H9 (cell line): ENCODE measurements at regions not wholly inside any gene's neighbourhood (a gene's known extent, or its start where the extent isn't known, plus 50 kb on each side); places are given as distances from the start of the nearest gene placed in this dataset.
A peak's percentile ranks its signal among the peaks of the same experiment; 100 is the strongest.

Experiments used
- DNase-seq: peaks from one replicate; pipeline ENCODE4 v3.0.0-alpha.2; 2017
- H2AFZ ChIP-seq: one replicate; pipeline ENCODE4 v1.6.1; 2013; ENCODE audit warnings: mild to moderate bottlenecking, low read length, control low read depth, moderate library complexity
- H2AK5ac ChIP-seq: 2 replicates; pipeline ENCODE4 v1.6.1; 2013; ENCODE audit warnings: low read length, control low read depth, mixed read lengths; ENCODE audit not compliant: insufficient read length
- H2BK120ac ChIP-seq: one replicate; pipeline ENCODE4 v1.6.1; 2013; ENCODE audit warnings: low read depth, mild to moderate bottlenecking, low read length, control low read depth, inconsistent platforms; ENCODE audit not compliant: poor library complexity, severe bottlenecking
- H2BK12ac ChIP-seq: 2 replicates; pipeline ENCODE4 v1.6.1; 2013; ENCODE audit warnings: low read length, control low read depth, mixed read lengths, low read depth; ENCODE audit not compliant: insufficient read length
- H2BK15ac ChIP-seq: 2 replicates; pipeline ENCODE4 v1.6.1; 2013; ENCODE audit warnings: low read depth, low read length, control low read depth
- H2BK20ac ChIP-seq: one replicate; pipeline ENCODE4 v1.6.1; 2013; ENCODE audit warnings: low read depth, mild to moderate bottlenecking, low read length, control low read depth, inconsistent platforms; ENCODE audit not compliant: poor library complexity, severe bottlenecking
- H2BK5ac ChIP-seq: 2 replicates; pipeline ENCODE4 v1.6.1; 2013; ENCODE audit warnings: low read length, control low read depth, mixed read lengths; ENCODE audit not compliant: insufficient read length
- H3K14ac ChIP-seq: 2 replicates; pipeline ENCODE4 v1.6.1; 2013; ENCODE audit warnings: low read length, control low read depth; ENCODE audit not compliant: insufficient read depth
- H3K18ac ChIP-seq: 2 replicates; pipeline ENCODE4 v1.6.1; 2013; ENCODE audit warnings: low read depth, mild to moderate bottlenecking, mixed read lengths, low read length, control low read depth; ENCODE audit not compliant: insufficient read length
- H3K23ac ChIP-seq: 2 replicates; pipeline ENCODE4 v1.6.1; 2013; ENCODE audit warnings: low read length, control low read depth, mixed read lengths, low read depth; ENCODE audit not compliant: insufficient read length
- H3K23me2 ChIP-seq: 2 replicates; pipeline ENCODE4 v1.6.1; 2013; ENCODE audit warnings: low read depth, mild to moderate bottlenecking, mixed read lengths, low read length, control low read depth; ENCODE audit not compliant: insufficient read length, poor library complexity, severe bottlenecking
- H3K27ac ChIP-seq: 2 replicates; pipeline ENCODE4 v1.5.1; 2013; ENCODE audit warnings: low read length, control low read depth, mixed read lengths, low read depth; ENCODE audit not compliant: insufficient read length
- H3K27me3 ChIP-seq: 2 replicates; pipeline ENCODE4 v1.6.1; 2013; ENCODE audit warnings: low read length, control low read depth, inconsistent platforms; ENCODE audit not compliant: insufficient read depth
- H3K4ac ChIP-seq: 2 replicates; pipeline ENCODE4 v1.6.1; 2013; ENCODE audit warnings: low read depth, mild to moderate bottlenecking, control low read depth, inconsistent platforms, low read length, moderate library complexity
- H3K4me1 ChIP-seq: 2 replicates; pipeline ENCODE4 v1.6.1; 2013; ENCODE audit warnings: low read length, control low read depth, inconsistent platforms; ENCODE audit not compliant: insufficient read depth
- H3K4me2 ChIP-seq: 2 replicates; pipeline ENCODE4 v1.6.1; 2013; ENCODE audit warnings: low read length, control low read depth, mixed read lengths; ENCODE audit not compliant: insufficient read length, insufficient read depth
- H3K56ac ChIP-seq: 2 replicates; pipeline ENCODE4 v1.6.1; 2013; ENCODE audit warnings: low read depth, mild to moderate bottlenecking, mixed read lengths, low read length, control low read depth; ENCODE audit not compliant: insufficient read length
- H3K79me1 ChIP-seq: 2 replicates; pipeline ENCODE4 v1.6.1; 2013; ENCODE audit warnings: low read depth, mild to moderate bottlenecking, moderate library complexity, low read length, control low read depth, inconsistent platforms; ENCODE audit not compliant: insufficient read depth, poor library complexity, severe bottlenecking
- H3K79me2 ChIP-seq: 2 replicates; pipeline ENCODE4 v1.6.1; 2013; ENCODE audit warnings: low read length, control low read depth, inconsistent platforms; ENCODE audit not compliant: insufficient read depth
- H3K9ac ChIP-seq: 2 replicates; pipeline ENCODE4 v1.6.1; 2013; ENCODE audit warnings: low read length, control low read depth, mixed read lengths; ENCODE audit not compliant: insufficient read length; ENCODE audit errors: extremely low read depth
- H3K9me3 ChIP-seq: one replicate; pipeline ENCODE4 v1.6.1; 2013; ENCODE audit warnings: low read depth, low read length, inconsistent platforms; ENCODE audit not compliant: control insufficient read depth
- H3T11ph ChIP-seq: one replicate; pipeline ENCODE4 v1.6.1; 2013; ENCODE audit warnings: mild to moderate bottlenecking, low read length, control low read depth, inconsistent platforms
- H4K20me1 ChIP-seq: one replicate; pipeline ENCODE4 v1.6.1; 2013; ENCODE audit not compliant: control insufficient read depth, insufficient read length, insufficient read depth
- H4K5ac ChIP-seq: 2 replicates; pipeline ENCODE4 v1.6.1; 2013; ENCODE audit warnings: low read depth, mild to moderate bottlenecking, mixed read lengths, low read length, control low read depth; ENCODE audit not compliant: insufficient read length
- H4K8ac ChIP-seq: replicated peaks from 2 replicates; pipeline ENCODE4 v1.6.1; 2013; ENCODE audit warnings: low read length, control low read depth, mixed read lengths, low read depth; ENCODE audit not compliant: insufficient read length
- H4K91ac ChIP-seq: 2 replicates; pipeline ENCODE4 v1.6.1; 2013; ENCODE audit warnings: low read depth, mild to moderate bottlenecking, moderate library complexity, mixed read lengths, low read length, control low read depth; ENCODE audit not compliant: insufficient read length
- H3K27ac Mint-ChIP-seq, 3 experiments: 2 replicates in 2 of 3; 3 replicates in 1 of 3; pipeline ENCODE4 v1.8.0; 2020 to 2021; ENCODE audit warnings: mixed read lengths in 3 of 3, mild to moderate bottlenecking in 1 of 3, moderate library complexity in 1 of 3
- H3K27me3 Mint-ChIP-seq: 2 replicates; pipeline ENCODE4 v1.8.0; 2021; ENCODE audit warnings: low read depth, mild to moderate bottlenecking, moderate library complexity, mixed read lengths
- H3K36me3 Mint-ChIP-seq, 3 experiments: 2 replicates in 2 of 3; 3 replicates in 1 of 3; pipeline ENCODE4 v1.8.0; 2020 to 2021; ENCODE audit warnings: low read depth in 3 of 3, mixed read lengths in 3 of 3; ENCODE audit not compliant: insufficient read depth in 1 of 3
- H3K4me1 Mint-ChIP-seq, 2 experiments: 2 replicates each; pipeline ENCODE4 v1.8.0; 2020; ENCODE audit warnings: mixed read lengths in 2 of 2
- H3K4me3 Mint-ChIP-seq, 2 experiments: 2 replicates in 1 of 2; 3 replicates in 1 of 2; pipeline ENCODE4 v1.8.0; 2020 to 2021; ENCODE audit warnings: mild to moderate bottlenecking in 2 of 2, mixed read lengths in 2 of 2, moderate library complexity in 1 of 2
- H3K9me3 Mint-ChIP-seq, 2 experiments: 2 replicates in 1 of 2; 3 replicates in 1 of 2; pipeline ENCODE4 v1.8.0; 2020; ENCODE audit warnings: mild to moderate bottlenecking in 2 of 2, mixed read lengths in 2 of 2, moderate library complexity in 1 of 2
- CTCF ChIP-seq: fragments of 200-600 bp; sonication (generic); conservative IDR thresholded peaks from 3 replicates; pipeline ENCODE4 v1.8.0; 2021; ENCODE audit warnings: antibody characterized with exemption, mild to moderate bottlenecking
- WGBS: extraction: QIAGEN DNeasy Blood & Tissue Kit; methylation state at CpG from one replicate; pipeline ENCODE4 v1.1.7; 2013; ENCODE audit warnings: missing lambda C conversion rate, low lambda C conversion rate, mixed read lengths; ENCODE audit not compliant: insufficient read length; ENCODE audit errors: extremely low coverage; 5-methylcytosine and 5-hydroxymethylcytosine counted together

GRCh38 chr2:33666879-33667278 lies 67.8 kb upstream of the FAM98A start:
- H3K18ac ChIP-seq: no peak overlapping the region
- no peak overlapping the region for H2AK5ac ChIP-seq
- peaks cover 38 to 52% of the 10 kb centered on the region in 2 experiments for H3K9me3 Mint-ChIP-seq
- no peak overlapping the region for H3K4me2 ChIP-seq
- no peak overlapping the region for H2BK120ac ChIP-seq
- H2BK15ac ChIP-seq: no peak overlapping the region
- H3K4me1 ChIP-seq: no peaks in the 10 kb centered on the region
- H3K27me3 Mint-ChIP-seq: no peaks in the 10 kb centered on the region
- H3K79me1 ChIP-seq: no peaks in the 10 kb centered on the region
- no peak for DNase-seq
- WGBS: no CpG with 5 or more reads among the region's 4 CpGs
- no peaks in the 10 kb centered on the region for H3K23me2 ChIP-seq
- no peaks in the 10 kb centered on the region for H3K27me3 ChIP-seq
- 0 out of 3 replicates have a peak, but pooled peaks have one; percentile 21 for TF ChIP-seq CTCF
- H3K9ac ChIP-seq: no peak overlapping the region
- H3K4ac ChIP-seq: no peak overlapping the region
- H4K91ac ChIP-seq: no peak overlapping the region
- no peak overlapping the region for H4K5ac ChIP-seq
- H2AFZ ChIP-seq: no peak overlapping the region
- H3K56ac ChIP-seq: no peak overlapping the region
- no peak overlapping the region for H3K23ac ChIP-seq
- H3T11ph ChIP-seq: no peak overlapping the region
- peak overlapping the region in 1 of 3 experiments; percentile 6; a peak in 1 of 7 replicates for H3K27ac Mint-ChIP-seq
- H2BK5ac ChIP-seq: no peak overlapping the region
- no peak overlapping the region for H3K4me3 Mint-ChIP-seq
- H4K20me1 ChIP-seq: no peaks in the 10 kb centered on the region
- no peak overlapping the region for H3K27ac ChIP-seq
- H4K8ac ChIP-seq: no peak overlapping the region
- no peak overlapping the region for H3K14ac ChIP-seq
- H2BK20ac ChIP-seq: no peak overlapping the region
- peaks cover 0 to 10% of the 10 kb centered on the region in 2 experiments; a peak in 3 of 4 replicates for H3K4me1 Mint-ChIP-seq
- no peak overlapping the region for H2BK12ac ChIP-seq
- H3K9me3 ChIP-seq: peaks cover 17% of the 10 kb centered on the region
- peaks cover 42 to 54% (median 53%) of the 10 kb centered on the region in 3 experiments for H3K36me3 Mint-ChIP-seq
- no peaks in the 10 kb centered on the region for H3K79me2 ChIP-seq
